HG02571 (cell line): ENCODE measurements at regions not wholly inside any gene's neighbourhood (a gene's known extent, or its start where the extent isn't known, plus 50 kb on each side); places are given as distances from the start of the nearest gene placed in this dataset.
"Not testable (repeated sequence)": the region's sequence is repeated elsewhere in the genome, so short reads cannot be mapped to it uniquely, and the experiment has no call there.

Experiments
- ATAC-seq: cut with Tn5 transposase; IDR thresholded peaks from one replicate; pipeline ENCODE4 v1.9.1; 2021; ENCODE audit warnings: mild to moderate bottlenecking, moderate library complexity; ENCODE audit not compliant: unreplicated experiment

GRCh38 chr20:12715991-12716680 lies 292.6 kb upstream of the SPTLC3 start:
- ATAC-seq, result no peak

GRCh38 chr20:12717061-12717460 lies 291.7 kb upstream of the SPTLC3 start:
- ATAC-seq, result no peak

GRCh38 chr20:12718619-12719018 lies 290.2 kb upstream of the SPTLC3 start:
- no peak for ATAC-seq

GRCh38 chr20:12721636-12722035 lies 287.1 kb upstream of the SPTLC3 start:
- no peak for ATAC-seq

GRCh38 chr20:12722091-12722490 lies 286.7 kb upstream of the SPTLC3 start:
- no peak for ATAC-seq

GRCh38 chr20:12723811-12724210 lies 285.0 kb upstream of the SPTLC3 start:
- ATAC-seq, result no peak

GRCh38 chr20:12728782-12729181 lies 280.0 kb upstream of the SPTLC3 start:
- ATAC-seq, result no peak

- no peak for ATAC-seq
These were observed 279.4 kb upstream of the SPTLC3 start for GRCh38 chr20:12729326-12729725.

- ATAC-seq, result no peak
These were observed 275.0 kb upstream of the SPTLC3 start for GRCh38 chr20:12733811-12734210.

- no peak for ATAC-seq
These were observed 271.3 kb upstream of the SPTLC3 start for GRCh38 chr20:12737497-12737896.

GRCh38 chr20:12737900-12738299 lies 270.9 kb upstream of the SPTLC3 start:
- no peak for ATAC-seq

- ATAC-seq, result no peak
These were observed 268.1 kb upstream of the SPTLC3 start for GRCh38 chr20:12740647-12741046.

GRCh38 chr20:12744037-12744436 lies 264.7 kb upstream of the SPTLC3 start:
- no peak for ATAC-seq

GRCh38 chr20:12748359-12748994 lies 260.3 kb upstream of the SPTLC3 start:
- no peak for ATAC-seq

GRCh38 chr20:12750221-12750620 lies 258.6 kb upstream of the SPTLC3 start:
- no peak for ATAC-seq

- not testable (repeated sequence) for ATAC-seq
These were observed 255.7 kb upstream of the SPTLC3 start for GRCh38 chr20:12752900-12753693.

- not testable (repeated sequence) for ATAC-seq
These were observed 255.0 kb upstream of the SPTLC3 start for GRCh38 chr20:12753742-12754141.

GRCh38 chr20:12759493-12759892 lies 249.3 kb upstream of the SPTLC3 start:
- not testable (repeated sequence) for ATAC-seq

GRCh38 chr20:12762725-12763124 lies 246.0 kb upstream of the SPTLC3 start:
- no peak for ATAC-seq

- no peak for ATAC-seq
These were observed 245.4 kb upstream of the SPTLC3 start for GRCh38 chr20:12763406-12763805.

GRCh38 chr20:12764053-12764452 lies 244.7 kb upstream of the SPTLC3 start:
- ATAC-seq, result no peak

GRCh38 chr20:12764851-12765250 lies 243.9 kb upstream of the SPTLC3 start:
- no peak for ATAC-seq
